Nephron progenitor cell (in vitro differentiated cells): ENCODE measurements at regions not wholly inside any gene's neighbourhood (a gene's known extent, or its start where the extent isn't known, plus 50 kb on each side); places are given as distances from the start of the nearest gene placed in this dataset.

Experiments used
- DNase-seq: peaks from one replicate; pipeline ENCODE4 v3.0.0; 2021
- H3K27ac Mint-ChIP-seq: 2 replicates; pipeline ENCODE4 v1.8.0; 2021; ENCODE audit warnings: mild to moderate bottlenecking, moderate library complexity, mixed read lengths
- H3K27me3 Mint-ChIP-seq: 2 replicates; pipeline ENCODE4 v1.8.0; 2021; ENCODE audit warnings: mild to moderate bottlenecking, low read depth, mixed read lengths; ENCODE audit not compliant: poor library complexity
- H3K36me3 Mint-ChIP-seq: 2 replicates; pipeline ENCODE4 v1.8.0; 2021; ENCODE audit warnings: low read depth, mixed read lengths
- H3K4me1 Mint-ChIP-seq: 2 replicates; pipeline ENCODE4 v1.8.0; 2021; ENCODE audit warnings: mixed read lengths
- H3K4me3 Mint-ChIP-seq: 2 replicates; pipeline ENCODE4 v1.8.0; 2021; ENCODE audit warnings: mild to moderate bottlenecking, moderate library complexity, mixed read lengths
- H3K9me3 Mint-ChIP-seq: 2 replicates; pipeline ENCODE4 v1.8.0; 2021; ENCODE audit warnings: mild to moderate bottlenecking, moderate library complexity, mixed read lengths
- TF ChIP-seq, protein P1 (sequence below): fragments of 200-600 bp; sonication (generic); IDR thresholded peaks from 2 replicates; pipeline ENCODE4 v1.5.0; 2021; ENCODE audit warnings: antibody characterized with exemption

- H3K27me3 Mint-ChIP-seq, result no peaks in the 10 kb centered on the region
- no peaks in the 10 kb centered on the region for H3K9me3 Mint-ChIP-seq
- DNase-seq, result peak; percentile 19
- no peaks in the 10 kb centered on the region for H3K36me3 Mint-ChIP-seq
- TF ChIP-seq, protein P1, sequence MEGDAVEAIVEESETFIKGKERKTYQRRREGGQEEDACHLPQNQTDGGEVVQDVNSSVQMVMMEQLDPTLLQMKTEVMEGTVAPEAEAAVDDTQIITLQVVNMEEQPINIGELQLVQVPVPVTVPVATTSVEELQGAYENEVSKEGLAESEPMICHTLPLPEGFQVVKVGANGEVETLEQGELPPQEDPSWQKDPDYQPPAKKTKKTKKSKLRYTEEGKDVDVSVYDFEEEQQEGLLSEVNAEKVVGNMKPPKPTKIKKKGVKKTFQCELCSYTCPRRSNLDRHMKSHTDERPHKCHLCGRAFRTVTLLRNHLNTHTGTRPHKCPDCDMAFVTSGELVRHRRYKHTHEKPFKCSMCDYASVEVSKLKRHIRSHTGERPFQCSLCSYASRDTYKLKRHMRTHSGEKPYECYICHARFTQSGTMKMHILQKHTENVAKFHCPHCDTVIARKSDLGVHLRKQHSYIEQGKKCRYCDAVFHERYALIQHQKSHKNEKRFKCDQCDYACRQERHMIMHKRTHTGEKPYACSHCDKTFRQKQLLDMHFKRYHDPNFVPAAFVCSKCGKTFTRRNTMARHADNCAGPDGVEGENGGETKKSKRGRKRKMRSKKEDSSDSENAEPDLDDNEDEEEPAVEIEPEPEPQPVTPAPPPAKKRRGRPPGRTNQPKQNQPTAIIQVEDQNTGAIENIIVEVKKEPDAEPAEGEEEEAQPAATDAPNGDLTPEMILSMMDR, result no peak
- H3K27ac Mint-ChIP-seq, result no peak overlapping the region
- peaks cover 44% of the 10 kb centered on the region for H3K4me1 Mint-ChIP-seq
- H3K4me3 Mint-ChIP-seq, result no peak overlapping the region
Measured at GRCh38 chr9:13431222-13431536, 151.7 kb upstream of the MPDZ start.

GRCh38 chr9:13430368-13431221, 151.1 kb upstream of the MPDZ start:
- no peak for DNase-seq
- Mint-ChIP-seq H3K36me3 (no peaks in the 10 kb centered on the region), H3K9me3 (no peaks in the 10 kb centered on the region), H3K27me3 (no peaks in the 10 kb centered on the region), H3K27ac (no peak overlapping the region), H3K4me3 (no peak overlapping the region), H3K4me1 (peaks cover 44% of the 10 kb centered on the region)
- TF ChIP-seq, protein P1, result no peak

DNA sequence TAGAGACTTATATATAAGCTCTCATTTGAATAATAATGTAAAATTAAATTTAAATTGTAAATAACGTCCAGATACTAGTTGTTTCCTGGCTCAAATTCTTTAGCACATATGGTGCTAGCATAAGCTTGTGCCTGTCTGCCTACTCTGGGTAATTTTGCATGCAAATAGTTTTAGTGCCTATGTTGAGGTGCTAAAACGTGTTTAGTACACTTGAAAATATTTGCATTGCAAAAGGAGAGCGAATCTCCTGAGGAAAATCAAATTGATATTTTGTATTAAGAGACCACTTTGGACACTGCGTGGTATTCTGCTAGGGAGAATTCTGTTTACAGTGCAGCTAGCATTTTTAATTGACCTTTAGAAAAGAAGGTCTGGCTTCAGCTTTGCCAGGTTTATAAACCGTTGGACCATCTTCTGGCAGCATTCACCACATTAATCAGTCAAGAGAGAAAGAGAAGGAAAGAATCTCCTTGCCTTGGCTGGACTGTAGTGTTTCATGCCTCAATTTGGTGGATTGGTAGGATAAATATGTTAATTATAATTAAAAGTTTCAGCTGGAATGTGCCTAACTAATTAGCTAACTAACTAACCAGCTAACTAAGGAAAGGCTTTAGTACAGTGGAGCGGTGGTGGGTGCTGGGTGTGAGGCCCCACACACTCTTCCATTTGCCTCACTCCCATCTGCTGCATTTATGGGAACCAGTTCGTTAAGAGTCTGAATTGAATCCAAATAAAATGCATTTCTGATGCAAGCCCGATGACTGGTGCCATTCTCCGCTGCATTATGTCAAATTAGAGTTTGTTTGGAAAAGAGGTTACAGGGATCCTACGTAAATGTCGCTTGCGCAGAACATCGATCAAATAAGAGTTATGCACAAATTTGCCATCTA, 150.1 kb upstream of the MPDZ start:
- TF ChIP-seq, protein P1, result no peak
- H3K4me1 Mint-ChIP-seq, result peaks cover 44% of the 10 kb centered on the region
- no peak overlapping the region for H3K27ac Mint-ChIP-seq
- no peak for DNase-seq
- no peaks in the 10 kb centered on the region for H3K27me3 Mint-ChIP-seq
- no peaks in the 10 kb centered on the region for H3K9me3 Mint-ChIP-seq
- H3K4me3 Mint-ChIP-seq, result no peak overlapping the region
- H3K36me3 Mint-ChIP-seq, result no peaks in the 10 kb centered on the region

- Mint-ChIP-seq H3K27ac (no peak overlapping the region), H3K9me3 (no peaks in the 10 kb centered on the region), H3K36me3 (no peaks in the 10 kb centered on the region), H3K27me3 (no peaks in the 10 kb centered on the region), H3K4me1 (peaks cover 44% of the 10 kb centered on the region), H3K4me3 (no peak overlapping the region)
- DNase-seq, result no peak
- TF ChIP-seq, protein P1, result no peak
Measured at GRCh38 chr9:13428766-13429165, 149.3 kb upstream of the MPDZ start.

DNA sequence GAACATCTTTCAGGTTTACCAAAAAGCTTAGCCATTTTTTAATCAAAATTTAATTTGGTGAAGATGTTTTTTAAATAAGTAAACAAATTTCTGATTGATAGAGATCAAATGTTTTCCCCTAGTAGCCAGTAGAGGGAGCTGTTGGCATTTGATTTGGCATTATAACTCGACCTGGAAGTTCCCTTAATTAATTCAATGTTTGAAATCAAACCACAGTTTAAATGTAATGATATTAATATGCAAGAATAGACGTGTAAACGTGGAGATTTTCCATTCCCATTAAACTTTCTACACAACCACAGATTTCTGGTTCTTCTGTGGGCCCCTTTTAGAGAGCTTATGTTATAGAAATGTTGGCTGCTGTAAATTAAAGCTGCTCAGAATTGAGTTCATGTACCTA, 148.1 kb upstream of the MPDZ start:
- no peak for DNase-seq

More for the DNA sequence above, 148.1 kb upstream of the MPDZ start:
- TF ChIP-seq, protein P1, result peak; percentile 90
- peaks cover 44% of the 10 kb centered on the region for H3K4me1 Mint-ChIP-seq
- H3K36me3 Mint-ChIP-seq, result no peaks in the 10 kb centered on the region
- no peaks in the 10 kb centered on the region for H3K27me3 Mint-ChIP-seq
- H3K4me3 Mint-ChIP-seq, result no peak overlapping the region
- no peak overlapping the region for H3K27ac Mint-ChIP-seq
- no peaks in the 10 kb centered on the region for H3K9me3 Mint-ChIP-seq
